HG03469 (cell line): ENCODE measurements at regions not wholly inside any gene's neighbourhood (a gene's known extent, or its start where the extent isn't known, plus 50 kb on each side); places are given as distances from the start of the nearest gene placed in this dataset.

ENCODE experiments used
- ATAC-seq: cut with Tn5 transposase; IDR thresholded peaks from one replicate; pipeline ENCODE4 v1.9.1; 2021; ENCODE audit warnings: mild to moderate bottlenecking, moderate library complexity, moderate number of reproducible peaks; ENCODE audit not compliant: unreplicated experiment

DNA sequence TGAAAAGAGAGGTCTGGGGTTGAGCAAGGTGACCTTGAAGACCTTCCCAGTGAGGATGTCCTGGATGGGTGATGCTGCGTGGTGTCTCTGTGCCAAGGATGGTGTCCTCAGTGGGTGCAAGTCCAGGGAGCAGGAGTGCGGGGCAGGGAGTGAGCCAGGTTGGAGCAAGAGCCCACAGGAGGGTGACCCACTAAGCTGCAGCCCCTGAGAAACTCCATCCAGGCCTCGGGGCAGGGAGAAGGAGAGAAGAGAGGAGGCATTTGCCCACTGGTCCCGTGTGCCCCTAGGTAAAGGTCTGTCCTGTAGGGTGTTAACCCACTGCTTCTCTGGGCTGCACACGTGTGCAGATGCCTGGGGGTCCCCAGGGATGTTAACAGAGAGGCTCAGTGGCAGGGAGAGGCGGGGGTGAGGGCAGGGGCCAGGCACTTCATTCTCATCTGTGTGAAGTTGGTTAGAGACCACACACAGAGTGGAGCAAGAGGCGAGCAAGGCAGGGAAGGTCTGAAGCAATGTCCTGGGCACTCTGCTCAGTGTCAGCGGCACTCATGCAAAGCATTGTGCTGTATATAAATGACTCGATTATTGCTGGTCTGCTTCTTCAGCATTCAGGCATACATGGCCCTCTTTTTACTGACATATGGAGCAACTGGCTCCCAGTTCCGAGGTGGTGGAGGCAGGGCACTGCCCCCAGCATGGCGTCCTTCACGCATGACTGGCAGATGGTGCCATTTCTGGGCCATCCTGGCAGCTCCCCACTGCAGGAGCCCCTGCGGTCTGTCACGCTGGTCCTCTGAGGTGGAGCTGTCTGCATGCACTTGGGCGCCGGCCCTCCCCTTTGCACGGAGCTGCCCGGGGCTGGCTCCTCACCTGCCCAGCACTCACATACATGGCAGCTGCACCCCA lies 117.2 kb upstream of the HS6ST1 start:
- ATAC-seq: no peak

DNA sequence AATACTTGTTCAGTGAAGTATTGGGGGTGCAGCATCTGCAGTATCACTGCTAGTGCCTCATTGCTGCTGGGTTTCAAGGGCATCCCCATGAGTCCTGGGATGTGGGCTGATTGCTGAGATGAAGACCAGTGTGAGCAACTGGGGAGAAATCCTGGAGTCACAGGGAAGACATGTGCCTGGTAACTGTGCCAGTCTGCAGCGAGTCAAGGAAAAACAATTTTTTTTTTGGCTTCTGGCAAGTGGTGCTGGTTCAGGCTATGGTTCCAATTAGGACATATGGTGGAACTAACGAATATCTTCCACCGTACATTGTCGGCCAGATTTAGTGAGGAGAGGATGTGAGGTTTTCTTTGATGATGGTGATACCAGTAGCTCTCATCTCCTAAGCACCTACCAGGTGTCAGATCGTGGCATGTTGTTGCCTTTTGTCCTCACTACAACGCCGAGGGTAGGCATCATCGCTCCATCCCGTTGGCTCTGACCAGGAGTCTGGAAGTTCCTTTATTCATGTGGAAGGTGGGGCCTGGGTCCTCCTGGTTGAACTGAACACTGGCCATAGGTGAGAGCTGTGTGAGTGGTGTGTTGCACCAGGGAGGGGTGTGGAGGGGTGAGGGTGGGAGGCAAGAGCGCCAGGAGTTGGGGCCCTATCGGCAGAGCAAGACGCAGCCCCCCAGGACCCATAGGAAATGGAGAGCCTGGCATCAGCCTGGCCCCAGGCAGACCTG lies 118.0 kb upstream of the HS6ST1 start:
- ATAC-seq: no peak

DNA sequence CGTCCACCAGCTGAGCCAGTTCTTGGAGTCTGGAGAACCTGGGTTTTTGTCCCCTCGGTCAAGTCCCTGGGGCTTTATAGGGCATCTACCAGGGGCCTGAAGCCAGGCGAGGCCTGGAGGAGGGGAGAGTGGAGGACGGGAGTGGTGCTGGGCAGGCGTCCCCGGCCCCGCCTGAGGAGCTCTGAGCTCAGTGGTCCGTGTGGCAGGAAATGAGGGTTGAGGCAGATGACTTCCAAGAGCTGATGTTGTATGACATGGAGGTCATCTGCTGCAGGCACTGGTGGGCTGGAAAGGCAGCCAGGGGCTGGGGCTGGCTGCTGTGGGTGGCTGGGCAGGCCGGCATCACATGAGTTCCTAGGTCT lies 118.5 kb upstream of the HS6ST1 start:
- ATAC-seq: no peak

DNA sequence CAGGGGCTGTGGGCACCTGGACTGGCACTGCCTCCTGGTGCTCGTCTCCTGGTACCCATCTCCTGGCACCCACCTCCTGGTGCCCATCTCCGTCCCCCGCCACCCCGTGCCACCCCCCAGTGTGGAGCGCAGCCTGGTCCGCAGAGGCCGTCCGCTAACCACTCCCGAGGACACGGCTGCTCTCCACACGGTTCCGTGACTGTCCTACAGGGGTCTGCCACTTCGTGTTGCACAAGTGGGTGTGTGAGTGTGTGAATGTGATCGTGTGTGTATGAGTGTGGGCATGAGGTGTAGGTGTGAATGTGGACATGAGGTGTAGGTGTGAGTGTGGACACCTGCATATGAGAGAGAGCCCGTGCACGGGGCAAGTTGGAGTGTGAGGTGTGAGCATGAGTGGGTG lies 119.4 kb upstream of the HS6ST1 start:
- ATAC-seq: no peak

DNA sequence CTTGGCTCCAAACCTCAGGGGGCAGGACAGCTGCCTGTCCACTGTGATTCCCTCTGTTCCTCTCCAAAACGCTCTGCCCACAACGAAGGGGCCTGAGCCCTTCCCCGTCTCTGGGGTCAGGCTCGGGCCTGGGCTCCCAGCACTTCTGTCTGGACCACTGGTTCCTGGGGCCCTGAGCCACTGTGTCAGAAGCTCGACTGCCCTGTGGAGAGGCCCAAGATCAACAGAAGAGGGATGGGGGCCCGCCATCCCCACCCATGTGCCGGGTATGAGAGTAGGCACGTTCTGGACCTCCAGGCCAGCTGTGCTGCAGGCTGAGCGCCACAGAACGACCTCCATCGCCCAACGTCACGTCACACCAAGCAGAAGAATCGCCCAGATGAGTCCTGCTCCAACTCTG lies 119.9 kb upstream of the HS6ST1 start:
- no peak for ATAC-seq

DNA sequence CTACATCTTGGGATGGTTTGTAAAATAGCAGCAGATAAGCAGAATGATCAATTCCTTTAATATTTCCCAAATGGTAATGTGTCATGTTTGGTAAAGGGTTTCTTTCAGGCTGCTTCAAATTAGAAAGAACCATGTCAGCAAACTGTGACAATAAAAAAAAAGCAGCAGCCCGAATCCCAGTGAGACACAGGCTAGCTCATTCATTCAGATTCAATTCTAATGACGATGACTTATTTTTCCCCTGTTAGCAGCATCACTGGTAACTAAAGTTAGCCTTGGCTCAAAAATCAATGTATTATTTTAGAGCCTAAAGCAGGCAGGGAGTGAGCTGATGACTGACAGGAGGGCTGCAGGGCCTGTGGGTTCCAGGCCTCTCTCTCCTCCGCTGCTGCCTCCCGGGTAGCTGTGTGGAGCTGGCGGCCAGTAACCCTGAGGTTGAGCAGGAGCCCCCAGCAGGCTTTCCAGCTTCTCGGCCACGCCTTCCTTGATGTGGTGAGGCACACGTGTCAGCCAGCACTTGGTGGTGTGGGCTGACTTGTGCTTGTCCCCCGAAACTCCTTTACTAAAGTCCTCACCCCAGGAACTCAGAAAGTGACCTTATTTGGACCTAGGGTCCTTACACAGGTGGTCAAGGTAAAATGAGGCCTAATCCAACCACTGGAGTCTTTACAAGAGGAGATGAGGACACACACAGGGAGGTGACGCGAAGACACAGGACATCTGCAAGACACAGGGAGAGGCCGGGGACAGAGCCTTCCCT lies 120.5 kb upstream of the HS6ST1 start:
- ATAC-seq: no peak

DNA sequence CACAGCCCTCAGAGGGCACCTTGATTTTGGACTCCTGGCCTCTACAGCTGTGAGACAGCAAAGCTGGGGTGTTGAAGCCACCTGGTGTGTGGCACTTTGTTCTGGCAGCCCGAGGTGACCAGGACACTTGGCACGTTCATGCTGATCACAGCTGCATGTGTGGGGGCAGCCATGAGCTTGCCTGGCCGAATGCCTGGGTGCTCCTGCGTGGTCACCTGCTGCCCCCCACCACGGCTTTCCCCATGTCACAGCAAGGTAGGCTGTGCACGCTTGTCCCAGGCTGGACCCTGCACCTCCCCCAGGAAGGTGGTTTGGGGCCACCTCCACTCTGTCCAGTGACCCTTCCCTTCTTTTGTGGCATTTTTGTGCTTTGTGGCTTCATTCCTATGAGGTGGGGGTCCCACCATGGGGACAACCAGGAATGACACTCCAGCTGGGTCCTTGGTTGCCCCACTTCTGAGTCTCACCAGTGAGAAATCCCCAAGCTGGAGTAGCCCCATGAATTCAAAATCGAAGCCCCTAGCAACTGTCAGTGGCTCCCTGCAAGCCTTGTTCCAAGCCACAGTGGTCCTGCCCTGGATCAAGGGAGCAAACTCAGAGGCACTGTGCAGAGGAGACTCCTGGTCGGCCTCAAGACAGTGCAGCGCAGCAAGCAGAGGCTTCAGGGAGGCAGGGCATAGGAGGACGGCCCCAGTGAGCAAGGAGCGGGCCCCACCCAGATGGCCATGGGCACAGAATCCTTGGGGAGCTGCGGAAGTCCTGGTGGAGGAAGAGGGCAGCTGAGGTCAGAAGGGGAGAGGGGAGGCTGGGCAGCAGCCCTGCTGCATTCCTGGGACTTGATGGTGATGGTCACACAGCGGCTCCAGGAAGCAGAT lies 121.4 kb upstream of the HS6ST1 start:
- no peak for ATAC-seq

DNA sequence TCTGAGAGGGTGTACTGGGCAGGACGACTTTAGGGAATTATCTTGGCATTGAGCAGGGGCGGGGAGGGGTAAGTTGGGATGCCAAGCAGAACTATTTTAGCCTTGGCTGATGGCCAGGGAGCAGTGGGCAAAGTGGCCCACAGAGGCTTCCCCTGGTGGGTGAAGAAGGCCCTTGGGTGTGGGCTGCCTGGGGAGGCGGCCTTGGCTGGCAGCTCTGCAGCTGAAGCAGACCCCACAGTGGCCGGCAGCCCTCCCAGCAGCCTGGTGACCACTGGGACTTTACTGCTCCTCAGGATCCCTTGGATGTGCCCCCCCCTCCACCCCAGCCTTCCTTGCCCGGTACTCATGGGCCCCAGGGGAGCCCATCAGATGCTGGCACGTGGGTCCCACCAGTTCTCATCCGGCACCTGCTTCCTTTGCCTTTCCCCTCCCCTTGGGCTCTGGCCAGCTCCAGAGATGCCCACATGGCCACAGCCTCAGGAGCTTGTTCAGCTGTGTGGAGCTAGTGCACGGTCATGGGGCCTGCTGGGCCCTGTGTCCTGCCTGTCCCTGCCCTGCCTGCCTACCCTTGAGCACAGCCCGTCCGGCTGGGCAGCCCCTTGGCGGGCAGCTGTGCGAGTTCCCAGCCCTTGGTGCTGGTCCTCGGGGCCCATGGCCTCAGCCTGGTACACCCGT lies 122.1 kb upstream of the HS6ST1 start:
- no peak for ATAC-seq

DNA sequence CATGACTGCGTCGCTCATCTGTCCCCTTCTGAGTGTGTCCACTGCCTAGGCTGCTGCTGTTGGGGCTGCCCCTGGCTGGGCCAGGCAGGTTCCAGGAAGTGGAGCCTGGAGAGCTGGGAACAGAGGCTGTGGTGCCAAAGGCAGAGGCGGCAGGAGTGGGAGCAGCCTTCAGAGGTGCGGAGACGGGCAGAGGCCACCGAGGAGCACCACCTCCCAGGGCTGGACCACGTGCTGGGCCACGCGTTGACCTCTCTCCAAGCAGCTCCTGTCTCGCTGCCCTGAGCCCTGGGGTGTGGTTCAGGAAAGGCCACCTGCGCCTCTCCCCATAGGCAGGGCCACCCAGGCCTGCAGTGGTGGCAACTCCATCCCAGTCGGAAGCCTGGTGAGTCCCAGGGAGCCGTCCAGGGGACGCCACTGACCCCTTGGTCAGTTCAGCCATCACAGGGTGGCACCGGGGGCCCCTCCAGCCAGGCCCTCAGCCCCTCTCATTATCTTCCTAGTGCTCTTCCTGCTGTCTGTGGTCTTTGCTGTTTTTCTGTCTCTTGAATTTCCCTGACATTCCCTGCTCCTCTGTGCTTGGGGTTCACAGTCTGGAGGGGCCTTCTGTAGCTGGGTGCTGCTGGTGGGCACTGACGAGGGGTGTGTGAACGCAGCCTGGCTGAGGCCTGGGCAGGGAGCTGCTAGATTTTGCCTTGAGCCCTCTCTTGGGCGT lies 122.8 kb upstream of the HS6ST1 start:
- no peak for ATAC-seq

DNA sequence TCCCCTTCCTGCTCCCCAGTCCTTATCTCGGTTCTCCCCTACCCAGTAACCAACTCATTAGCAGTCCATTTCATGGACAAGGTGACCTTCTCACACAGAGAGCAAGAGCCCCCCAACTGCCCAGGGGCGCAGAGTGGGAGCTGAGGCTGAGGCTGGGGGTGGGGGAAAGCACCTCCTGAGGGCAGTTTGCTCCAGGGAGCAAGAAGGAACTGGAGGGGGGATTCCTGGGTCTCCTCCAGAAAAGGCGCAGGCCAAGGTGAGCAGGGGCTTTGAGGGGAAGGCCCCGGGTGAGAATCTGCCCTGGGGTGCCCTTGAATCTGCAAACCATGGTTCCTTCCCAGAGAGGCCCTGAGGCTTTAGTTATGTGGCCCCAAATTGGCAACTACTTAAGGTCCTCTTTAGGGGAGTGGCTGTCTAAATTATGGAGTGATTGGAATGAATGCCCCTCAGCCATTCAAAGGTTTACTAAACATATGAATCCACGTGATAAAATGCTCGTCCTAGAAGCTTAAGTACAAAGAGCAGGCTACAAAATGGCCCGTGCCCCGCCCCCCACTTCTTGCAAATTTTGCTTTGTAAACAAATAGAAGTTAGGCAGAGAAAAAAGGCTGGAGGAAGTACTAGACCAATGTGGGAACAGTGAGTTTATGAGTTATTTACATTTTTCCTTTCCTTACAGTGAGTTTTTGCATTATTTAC lies 123.5 kb upstream of the HS6ST1 start:
- ATAC-seq: no peak

DNA sequence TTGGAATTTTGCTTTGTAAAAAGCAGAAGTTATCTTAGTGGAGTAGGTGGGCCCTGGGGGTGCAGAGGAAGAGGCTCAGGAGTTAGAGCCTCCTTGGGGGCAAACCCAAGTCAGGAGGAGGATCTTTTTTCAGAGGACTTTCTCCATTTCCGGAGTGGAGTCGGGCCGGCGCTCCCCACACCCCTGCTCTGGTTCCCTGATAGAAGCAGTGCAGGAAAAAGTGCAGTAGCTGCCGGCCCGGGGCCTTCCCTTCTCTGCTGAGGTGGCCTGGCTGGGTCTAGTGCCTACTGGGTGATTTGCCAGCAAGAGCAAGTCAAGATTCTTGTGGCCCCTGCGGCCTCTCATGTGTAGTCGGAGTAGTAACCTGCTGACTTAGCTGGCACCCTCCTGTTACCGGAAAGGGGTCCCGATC lies 124.2 kb upstream of the HS6ST1 start:
- no peak for ATAC-seq

DNA sequence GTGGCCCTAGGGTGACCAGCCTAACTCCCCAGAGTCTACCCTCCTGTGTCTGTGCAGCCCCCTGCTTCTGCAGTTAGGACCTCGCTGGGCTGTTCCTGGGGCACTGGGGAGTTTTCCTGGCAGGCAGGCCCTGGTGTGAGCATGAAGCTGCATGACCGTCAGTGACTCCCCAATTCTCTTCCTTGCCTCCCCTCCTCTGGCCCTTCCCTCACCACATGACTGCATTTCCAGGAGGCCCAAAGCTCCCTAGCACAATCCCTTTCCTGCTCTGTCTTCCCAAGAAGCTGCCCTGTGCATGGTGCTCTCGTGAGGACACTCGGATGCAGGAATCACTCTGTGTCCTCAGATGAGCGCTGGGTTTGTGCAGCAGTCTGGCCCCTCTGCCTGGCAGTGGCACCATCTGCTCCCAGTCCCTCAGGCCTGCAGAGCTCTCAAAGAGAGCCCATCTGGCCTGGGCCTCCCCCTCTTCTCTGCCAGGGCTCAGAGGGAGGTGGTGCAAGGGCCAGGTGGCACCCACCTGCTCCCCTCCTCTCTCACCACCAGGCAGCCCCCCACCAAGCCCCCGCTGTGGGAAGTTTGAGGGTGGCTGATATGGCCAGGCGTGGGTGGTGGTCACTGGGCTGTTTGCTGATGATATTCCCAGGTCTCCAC lies 125.6 kb upstream of the HS6ST1 start:
- no peak for ATAC-seq

DNA sequence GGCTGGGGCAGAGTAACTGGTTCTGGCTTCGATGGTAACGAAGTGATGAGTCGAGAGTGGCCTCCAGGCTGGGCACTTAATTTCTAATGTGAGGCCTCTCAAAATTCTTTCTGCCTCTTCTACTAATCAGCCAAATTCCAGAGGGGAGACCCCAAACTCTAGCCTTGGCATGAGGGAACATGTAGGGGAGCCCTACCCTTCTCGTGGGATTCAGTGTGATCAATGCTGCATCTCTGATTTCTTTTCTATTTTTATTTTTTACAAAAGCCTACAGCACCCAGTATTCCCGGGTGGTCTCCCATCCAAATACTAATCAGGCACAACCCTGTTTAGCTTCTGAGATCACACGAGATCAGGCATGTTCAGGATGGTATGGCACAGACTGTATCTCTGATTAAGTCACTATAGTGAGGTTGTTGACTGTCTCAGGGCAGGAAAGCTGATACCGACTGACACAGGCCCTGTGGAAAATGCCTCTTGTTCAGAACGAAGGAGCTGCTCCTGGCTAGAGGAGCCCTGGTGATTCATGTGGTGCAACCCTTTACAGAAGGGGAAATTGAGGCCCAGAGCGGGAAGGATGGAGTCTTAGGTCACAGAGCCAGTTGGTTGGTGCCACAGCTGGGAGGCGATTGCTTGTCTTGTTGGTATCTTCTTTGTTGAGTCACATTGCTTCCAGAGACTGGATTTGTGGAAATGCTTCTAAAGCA lies 126.3 kb upstream of the HS6ST1 start:
- no peak for ATAC-seq

DNA sequence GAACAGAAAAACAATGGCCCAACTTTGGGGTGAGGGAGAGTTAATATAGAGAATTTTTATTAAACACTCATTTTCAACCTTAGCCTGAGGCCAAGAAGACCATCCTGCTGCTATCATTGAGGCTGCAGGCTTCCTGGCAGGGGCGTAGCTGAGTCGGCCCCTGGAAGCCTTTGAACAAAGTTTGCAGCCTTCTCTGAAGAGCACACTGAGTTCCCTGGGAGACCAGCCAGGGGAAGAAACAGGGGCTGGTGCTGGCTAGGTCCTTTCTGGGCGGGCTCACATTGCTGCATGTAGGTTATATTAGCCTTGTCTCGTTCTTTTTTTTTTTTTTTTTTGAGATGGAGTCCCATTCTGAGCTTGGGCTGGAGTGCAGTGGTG lies 126.8 kb upstream of the HS6ST1 start:
- no peak for ATAC-seq

DNA sequence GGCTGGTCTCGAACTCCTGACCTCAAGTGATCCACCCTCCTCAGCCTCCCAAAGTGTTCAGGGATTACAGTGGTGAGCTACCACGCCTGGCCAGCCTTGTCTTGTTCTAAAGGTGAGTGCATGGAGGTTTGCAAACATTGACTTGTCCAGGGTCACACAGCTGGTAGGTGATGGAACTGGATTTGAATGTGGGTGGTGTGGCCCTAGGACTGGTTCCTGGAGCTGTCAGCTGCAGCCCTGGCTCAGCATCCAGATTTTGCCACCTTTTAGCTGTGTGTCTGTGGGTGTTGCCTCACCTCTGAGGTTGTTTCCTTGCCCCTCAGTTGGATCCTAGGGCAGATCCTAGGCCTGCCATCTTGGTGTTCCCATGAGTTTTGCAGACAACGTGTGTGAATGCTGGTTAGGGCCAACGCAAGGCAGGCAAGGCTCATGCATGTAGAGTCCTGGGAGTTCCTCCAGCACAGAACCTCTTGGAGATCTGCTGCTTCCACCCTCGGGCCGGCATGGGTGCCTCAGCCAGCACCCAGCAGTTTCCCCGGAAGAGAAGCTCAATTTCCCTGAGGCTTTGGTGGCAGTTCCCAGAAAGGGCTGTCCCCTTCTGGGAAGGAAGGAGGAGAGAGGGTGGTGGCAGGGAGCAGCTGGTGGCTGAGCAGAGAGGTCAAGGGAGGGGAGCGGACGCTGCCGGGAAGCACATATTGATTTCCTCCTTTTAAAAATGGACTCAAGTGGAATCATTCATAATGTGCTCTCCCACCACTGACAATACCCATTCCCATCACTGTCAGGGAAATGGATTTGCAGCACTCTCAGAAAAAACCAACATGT lies 127.6 kb upstream of the HS6ST1 start:
- ATAC-seq: no peak

DNA sequence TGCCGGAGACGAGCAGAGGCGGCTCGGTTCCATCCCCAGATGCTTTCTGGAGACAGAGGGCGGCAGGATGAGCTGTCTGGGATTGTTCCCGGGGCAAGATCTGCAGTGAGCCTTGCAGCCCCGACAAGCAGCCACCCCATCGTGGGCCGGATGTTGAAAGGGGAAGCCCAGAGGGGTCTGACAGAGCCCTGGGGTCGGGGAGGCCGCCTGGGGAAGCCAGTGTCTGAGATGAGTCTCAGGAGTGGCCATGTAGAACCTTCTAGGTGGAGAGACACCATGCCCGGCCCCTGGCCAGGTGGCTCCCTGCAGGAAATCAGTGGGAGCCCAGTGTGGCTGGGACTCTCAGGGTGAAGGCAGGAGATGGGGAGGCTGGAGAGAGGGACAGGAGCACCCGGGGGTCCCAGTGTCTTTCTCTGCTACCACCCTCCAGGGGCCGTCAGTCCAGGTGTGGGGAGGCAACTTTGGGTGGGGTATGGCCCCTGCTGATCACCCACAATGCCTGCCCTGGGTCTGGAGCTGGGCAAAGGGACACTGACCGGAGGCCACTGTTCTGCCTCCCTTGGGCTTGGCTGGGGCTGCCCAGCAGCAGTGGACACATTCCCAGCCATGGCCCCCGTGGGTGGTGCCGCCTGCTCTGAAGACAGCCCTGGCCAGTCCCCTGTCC lies 128.3 kb upstream of the HS6ST1 start:
- no peak for ATAC-seq
